H1 (cell line): ENCODE measurements at regions not wholly inside any gene's neighbourhood (a gene's known extent, or its start where the extent isn't known, plus 50 kb on each side); places are given as distances from the start of the nearest gene placed in this dataset.

Source experiments
- CTCF ChIA-PET: fragments of 300-600 bp; sonication (Branson Sonifier 250); formaldehyde crosslinking; loops from one replicate; lab custom pipeline; 2021; ENCODE audit not compliant: partially characterized antibody; lab: Charles Lee
- POLR2A ChIA-PET: fragments of 300-600 bp; sonication (Branson Sonifier 250); formaldehyde crosslinking; loops from one replicate; lab custom pipeline; 2021; ENCODE audit warnings: inconsistent platforms; ENCODE audit not compliant: partially characterized antibody; lab: Charles Lee
- DNase-seq, 2 experiments: peaks; one replicate each; pipeline versions ENCODE4 v3.0.0 to v3.0.0-alpha.2; 2010 to 2022; ENCODE audit warnings: low spot score in 2 of 2, low read depth in 1 of 2, mixed read lengths in 1 of 2
- FAIRE-seq: peaks from 2 replicates; lab custom pipeline; 2011; peaks lifted over from hg19 to GRCh38; lab: Jason Lieb, UNC
- H2AFZ ChIP-seq: 2 replicates; pipeline ENCODE4 v1.8.1; 2012; ENCODE audit warnings: low read length, inconsistent platforms
- H2AK5ac ChIP-seq: 2 replicates; pipeline ENCODE4 v1.6.1; 2013; ENCODE audit warnings: low read depth, low read length
- H2BK120ac ChIP-seq: replicated peaks from 2 replicates; pipeline ENCODE3; 2013; ENCODE audit warnings: low read depth, low read length, inconsistent platforms
- H2BK12ac ChIP-seq: 2 replicates; pipeline ENCODE4 v1.6.1; 2013; ENCODE audit warnings: low read depth, low read length
- H2BK15ac ChIP-seq: 2 replicates; pipeline ENCODE4 v1.6.1; 2013; ENCODE audit warnings: low read length
- H2BK20ac ChIP-seq: 2 replicates; pipeline ENCODE4 v1.6.1; 2013; ENCODE audit warnings: low read length
- H2BK5ac ChIP-seq: 2 replicates; pipeline ENCODE4 v1.6.1; 2013; ENCODE audit warnings: low read depth, low read length
- H3K14ac ChIP-seq: 2 replicates; pipeline ENCODE4 v1.6.1; 2013; ENCODE audit warnings: inconsistent platforms; ENCODE audit not compliant: insufficient read length
- H3K18ac ChIP-seq: 2 replicates; pipeline ENCODE4 v1.6.1; 2013; ENCODE audit warnings: low read length; ENCODE audit errors: extremely low read depth
- H3K23ac ChIP-seq: 2 replicates; pipeline ENCODE4 v1.6.1; 2013; ENCODE audit warnings: inconsistent platforms; ENCODE audit not compliant: insufficient read length
- H3K23me2 ChIP-seq: 2 replicates; pipeline ENCODE4 v1.6.1; 2013; ENCODE audit warnings: low read depth, low read length
- H3K27ac ChIP-seq: 2 replicates; pipeline ENCODE4 v1.6.1; 2011; ENCODE audit warnings: low read depth, low read length, inconsistent platforms
- H3K27me3 ChIP-seq, 4 experiments: replicated peaks in 1 of 4; 1 replicate in 1 of 4; 2 replicates in 3 of 4; pipeline versions ENCODE4 v1.6.1 to v1.8.1; 2011 to 2013; ENCODE audit warnings: low read length in 3 of 4, mild to moderate bottlenecking in 3 of 4, inconsistent platforms in 2 of 4, mixed read lengths in 2 of 4, moderate library complexity in 1 of 4; ENCODE audit not compliant: control insufficient read depth in 3 of 4, insufficient read depth in 3 of 4; ENCODE audit errors: extremely low read depth in 1 of 4
- H3K36me3 ChIP-seq, 4 experiments: 2 replicates each; pipeline versions ENCODE4 v1.6.1 to v1.8.1; 2011 to 2013; ENCODE audit warnings: mild to moderate bottlenecking in 4 of 4, low read length in 3 of 4, moderate library complexity in 2 of 4, control low read depth in 1 of 4, inconsistent platforms in 1 of 4; ENCODE audit not compliant: insufficient read depth in 4 of 4, control insufficient read depth in 2 of 4
- H3K4ac ChIP-seq: replicated peaks from 2 replicates; pipeline ENCODE3; 2013; ENCODE audit warnings: low read length, low read depth, mixed read lengths, inconsistent platforms; ENCODE audit not compliant: insufficient read length
- H3K4me1 ChIP-seq, 4 experiments: replicated peaks in 1 of 4; 1 replicate in 1 of 4; 2 replicates in 3 of 4; pipeline versions ENCODE4 v1.6.1 to v1.8.1; 2011 to 2013; ENCODE audit warnings: low read length in 3 of 4, inconsistent platforms in 2 of 4, mixed read lengths in 1 of 4; ENCODE audit not compliant: insufficient read depth in 4 of 4, control insufficient read depth in 3 of 4
- H3K4me2 ChIP-seq, 2 experiments: 2 replicates each; pipeline versions ENCODE4 v1.6.1 to v1.8.1; 2011 to 2013; ENCODE audit warnings: low read depth in 2 of 2, low read length in 2 of 2, control low read depth in 1 of 2, inconsistent platforms in 1 of 2, mild to moderate bottlenecking in 1 of 2; ENCODE audit not compliant: insufficient read depth in 1 of 2
- H3K4me3 ChIP-seq, 4 experiments: fragments of 200-600, 300-600 bp in 1 of 4; sonication (generic), shearing (Covaris generic), sonication (Bioruptor Twin) in 1 of 4; 2 replicates each; pipeline versions ENCODE4 v1.5.1 to v1.8.1; 2011 to 2016; ENCODE audit warnings: low read length in 4 of 4, low read depth in 3 of 4, control low read depth in 2 of 4, inconsistent platforms in 2 of 4, mild to moderate bottlenecking in 2 of 4, mixed read lengths in 1 of 4, moderate library complexity in 1 of 4; ENCODE audit not compliant: insufficient read depth in 2 of 4; ENCODE audit errors: extremely low read depth in 1 of 4
- H3K56ac ChIP-seq: replicated peaks from 2 replicates; pipeline ENCODE3; 2013; ENCODE audit warnings: low read depth, mild to moderate bottlenecking, mixed read lengths, low read length, inconsistent platforms; ENCODE audit not compliant: insufficient read length
- H3K79me1 ChIP-seq: 2 replicates; pipeline ENCODE4 v1.6.1; 2013; ENCODE audit warnings: low read depth, low read length, control low read depth
- H3K79me2 ChIP-seq, 2 experiments: 2 replicates each; pipeline versions ENCODE4 v1.6.1 to v1.8.1; 2012 to 2013; ENCODE audit warnings: low read length in 2 of 2, mild to moderate bottlenecking in 2 of 2, inconsistent platforms in 1 of 2; ENCODE audit not compliant: insufficient read depth in 2 of 2, control insufficient read depth in 1 of 2
- H3K9ac ChIP-seq, 4 experiments: replicated peaks in 1 of 4; 1 replicate in 1 of 4; 2 replicates in 3 of 4; pipeline versions ENCODE4 v1.6.1 to v1.8.1; 2011 to 2013; ENCODE audit warnings: low read depth in 3 of 4, low read length in 3 of 4, control low read depth in 2 of 4, mild to moderate bottlenecking in 2 of 4, moderate library complexity in 2 of 4, inconsistent platforms in 1 of 4; ENCODE audit errors: extremely low read depth in 1 of 4
- H3K9me3 ChIP-seq, 2 experiments: 2 replicates each; pipeline versions ENCODE4 v1.6.1 to v1.8.1; 2012 to 2013; ENCODE audit warnings: mild to moderate bottlenecking in 2 of 2, moderate library complexity in 2 of 2, control low read depth in 1 of 2, inconsistent platforms in 1 of 2, low read depth in 1 of 2, low read length in 1 of 2, mixed read lengths in 1 of 2; ENCODE audit not compliant: insufficient read depth in 2 of 2
- H4K20me1 ChIP-seq, 2 experiments: replicated peaks in 1 of 2; 2 replicates each; pipeline versions ENCODE3 to v1.8.1; 2011 to 2013; ENCODE audit warnings: inconsistent platforms in 2 of 2, low read length in 2 of 2, mild to moderate bottlenecking in 1 of 2; ENCODE audit not compliant: insufficient read depth in 2 of 2, control insufficient read depth in 1 of 2
- H4K5ac ChIP-seq: 2 replicates; pipeline ENCODE4 v1.6.1; 2013; ENCODE audit warnings: low read length, low read depth, mixed read lengths, inconsistent platforms; ENCODE audit not compliant: insufficient read length
- H4K8ac ChIP-seq: 2 replicates; pipeline ENCODE4 v1.8.0; 2013; ENCODE audit warnings: mild to moderate bottlenecking, moderate library complexity, low read length, inconsistent platforms; ENCODE audit not compliant: insufficient read depth; ENCODE audit errors: extremely low read depth
- H4K91ac ChIP-seq: replicated peaks from 2 replicates; pipeline ENCODE3; 2013; ENCODE audit warnings: low read length, mixed read lengths, inconsistent platforms; ENCODE audit not compliant: insufficient read length
- BCL11A ChIP-seq, 2 experiments: IDR thresholded peaks; one replicate each; pipeline ENCODE4 v1.6.1; 2011; ENCODE audit warnings: low read depth in 2 of 2, low read length in 2 of 2, mild to moderate bottlenecking in 2 of 2
- BRCA1 ChIP-seq: IDR thresholded peaks from 2 replicates; pipeline ENCODE4 v1.6.1; 2012; ENCODE audit warnings: low read depth, low read length, improper control_type of control experiment
- EP300 ChIP-seq, 2 experiments: IDR thresholded peaks; 1 replicate in 1 of 2; 2 replicates in 1 of 2; pipeline ENCODE4 v1.6.1; 2011 to 2012; ENCODE audit warnings: low read depth in 2 of 2, low read length in 2 of 2, mild to moderate bottlenecking in 2 of 2, borderline replicate concordance in 1 of 2, inconsistent platforms in 1 of 2, moderate library complexity in 1 of 2
- GABPA ChIP-seq: IDR thresholded peaks from 2 replicates; pipeline ENCODE4 v1.6.1; 2011; ENCODE audit warnings: mild to moderate bottlenecking, low read length, moderate library complexity, borderline replicate concordance; ENCODE audit not compliant: insufficient read depth
- JUND ChIP-seq: IDR thresholded peaks from 2 replicates; pipeline ENCODE4 v1.6.1; 2011; ENCODE audit warnings: mild to moderate bottlenecking, improper control_type of control experiment, low read length
- PHF8 ChIP-seq: fragments of 200-600 bp; sonication (generic); conservative IDR thresholded peaks from 2 replicates; pipeline ENCODE4 v1.7.1; 2012; ENCODE audit warnings: low read depth, mild to moderate bottlenecking, inconsistent platforms, low read length, moderate library complexity
- SIN3A ChIP-seq, 2 experiments: IDR thresholded peaks in 1 of 2; conservative IDR thresholded peaks in 1 of 2; 2 replicates each; pipeline ENCODE4 v1.6.1; 2011 to 2012; ENCODE audit warnings: low read length in 2 of 2, improper control_type of control experiment in 1 of 2, low read depth in 1 of 2, mild to moderate bottlenecking in 1 of 2
- SRF ChIP-seq: IDR thresholded peaks from 2 replicates; pipeline ENCODE4 v1.6.1; 2011; ENCODE audit warnings: mild to moderate bottlenecking, low read depth, low read length, moderate library complexity
- SUZ12 ChIP-seq: fragments of 200-600 bp; sonication (generic); IDR thresholded peaks from 2 replicates; pipeline ENCODE4 v1.6.1; 2012; ENCODE audit warnings: mild to moderate bottlenecking, inconsistent platforms, low read length, moderate library complexity, mixed read lengths
- TCF12 ChIP-seq: IDR thresholded peaks from 2 replicates; pipeline ENCODE4 v1.6.1; 2011; ENCODE audit warnings: low read depth, mild to moderate bottlenecking, low read length
- TEAD4 ChIP-seq: IDR thresholded peaks from 2 replicates; pipeline ENCODE4 v1.6.1; 2012; ENCODE audit warnings: low read depth, low read length, inconsistent platforms, mixed read lengths
- WGBS, 2 experiments: shearing (Covaris generic) in 1 of 2; methylation state at CpG; one replicate each; pipeline versions ENCODE4 v1.1.6 to v1.1.7; 2013 to 2015; ENCODE audit warnings: low lambda C conversion rate in 2 of 2, mixed read lengths in 2 of 2, inconsistent platforms in 1 of 2, low coverage in 1 of 2, missing lambda C conversion rate in 1 of 2; ENCODE audit not compliant: insufficient replicate concordance in 2 of 2, insufficient coverage in 1 of 2, insufficient read length in 1 of 2; ENCODE audit errors: extremely low coverage in 1 of 2, missing lambda C conversion rate in 1 of 2; 5-methylcytosine and 5-hydroxymethylcytosine counted together
- TF ChIP-seq, protein P1 (sequence below): IDR thresholded peaks from 2 replicates; pipeline ENCODE4 v1.6.1; 2012; ENCODE audit warnings: low read length, inconsistent platforms

DNA sequence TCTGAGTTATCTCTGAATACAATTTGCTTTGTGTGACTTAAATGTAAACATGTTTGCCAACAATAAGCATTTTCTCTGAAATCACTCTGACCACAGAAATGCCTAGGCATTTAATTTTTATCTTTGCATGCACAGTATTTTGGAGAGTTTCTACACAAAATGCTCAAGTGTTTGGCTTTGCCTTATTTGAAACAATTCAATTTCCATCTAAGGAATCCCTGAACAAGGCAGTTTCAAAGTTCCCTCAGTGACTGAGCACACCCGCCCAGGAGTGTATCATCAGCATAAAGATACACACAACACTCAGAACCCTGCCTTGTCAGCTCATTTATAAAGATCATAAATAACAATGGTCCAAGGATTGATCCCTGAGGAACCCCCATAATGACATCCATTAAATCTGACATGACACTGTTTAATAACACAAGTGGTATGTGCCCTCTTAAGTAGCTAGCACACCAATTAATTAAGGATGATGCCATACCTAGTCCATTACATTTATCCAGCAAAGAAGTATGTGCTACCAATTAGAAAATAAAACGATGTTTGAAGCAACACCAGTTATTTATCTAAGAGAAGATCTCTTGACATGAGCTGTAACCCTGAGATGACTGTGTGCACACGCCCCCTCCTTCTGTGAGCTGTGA lies 585.8 kb downstream of the ADGRL2 start:
- Histone ChIP-seq H3K27ac (no peak overlapping the region), H3K4ac (no peak overlapping the region), H3K4me3 (no peak overlapping the region), H4K20me1 (no peaks in the 10 kb centered on the region), H4K8ac (no peak overlapping the region; the same call in 1 of the 2 replicates), H4K91ac (no peak overlapping the region), H2AK5ac (no peak overlapping the region), H2BK20ac (no peak overlapping the region), H3K36me3 (no peaks in the 10 kb centered on the region), H2BK5ac (no peak overlapping the region), H3K27me3 (no peaks in the 10 kb centered on the region), H3K23me2 (no peaks in the 10 kb centered on the region), H2AFZ (no peak overlapping the region), H3K4me1 (no peaks in the 10 kb centered on the region), H2BK120ac (no peak overlapping the region), H3K9ac (no peak overlapping the region), H4K5ac (no peak overlapping the region), H2BK12ac (no peak overlapping the region), H3K23ac (no peak overlapping the region), H3K4me2 (no peak overlapping the region), H3K14ac (no peak overlapping the region), H3K56ac (no peak overlapping the region), H2BK15ac (no peak overlapping the region), H3K18ac (no peak overlapping the region), H3K79me1 (no peaks in the 10 kb centered on the region), H3K9me3 (no peaks in the 10 kb centered on the region), H3K79me2 (no peaks in the 10 kb centered on the region)
- ChIA-PET POLR2A (no interaction called here), CTCF (interaction anchor here (1.1 to 1.5 kb wide), 3 partner anchors 9 to 15 kb away, joined by 3 to 4 read pairs (median 3); no protein-coding TSS in a partner anchor)
- WGBS, 2 experiments, result 81% methylated on average over 3 of the region's 3 CpGs; no CpG with 5 or more reads in 1 of the 2 experiments
- no peak for FAIRE-seq
- DNase-seq, result no peak
- no peak for TF ChIP-seq PHF8
- no peak for TF ChIP-seq TEAD4
- TF ChIP-seq SUZ12, result no peak
- TF ChIP-seq BRCA1, result no peak
- TF ChIP-seq, protein P1, sequence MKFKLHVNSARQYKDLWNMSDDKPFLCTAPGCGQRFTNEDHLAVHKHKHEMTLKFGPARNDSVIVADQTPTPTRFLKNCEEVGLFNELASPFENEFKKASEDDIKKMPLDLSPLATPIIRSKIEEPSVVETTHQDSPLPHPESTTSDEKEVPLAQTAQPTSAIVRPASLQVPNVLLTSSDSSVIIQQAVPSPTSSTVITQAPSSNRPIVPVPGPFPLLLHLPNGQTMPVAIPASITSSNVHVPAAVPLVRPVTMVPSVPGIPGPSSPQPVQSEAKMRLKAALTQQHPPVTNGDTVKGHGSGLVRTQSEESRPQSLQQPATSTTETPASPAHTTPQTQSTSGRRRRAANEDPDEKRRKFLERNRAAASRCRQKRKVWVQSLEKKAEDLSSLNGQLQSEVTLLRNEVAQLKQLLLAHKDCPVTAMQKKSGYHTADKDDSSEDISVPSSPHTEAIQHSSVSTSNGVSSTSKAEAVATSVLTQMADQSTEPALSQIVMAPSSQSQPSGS, result no peak
- TF ChIP-seq EP300 (IDR thresholded peaks at IDR 0.05; ENCODE audit: borderline replicate concordance in 1 of 2, low read depth in 2 of 2, low read length in 2 of 2), result no peak
- TF ChIP-seq SIN3A (conservative IDR thresholded peaks at IDR 0.05 in 1 of 2, IDR thresholded peaks at IDR 0.05 in 1 of 2; ENCODE audit: low read depth in 1 of 2, low read length in 2 of 2), result no peak
- TF ChIP-seq BCL11A (IDR thresholded peaks at IDR 0.05; ENCODE audit: low read depth in 2 of 2, low read length in 2 of 2), result no peak
- no peak for TF ChIP-seq SRF
- TF ChIP-seq TCF12, result no peak
- no peak for TF ChIP-seq GABPA
- no peak for TF ChIP-seq JUND
